IMR-90 (cell line): ENCODE measurements at regions not wholly inside any gene's neighbourhood (a gene's known extent, or its start where the extent isn't known, plus 50 kb on each side); places are given as distances from the start of the nearest gene placed in this dataset.

Source experiments
- ATAC-seq: fragments of 200-7000 bp; cut with Tn5 transposase; 2 replicates; pipeline ENCODE4 v1.9.1; 2020; ENCODE audit warnings: low read depth, mild to moderate bottlenecking, moderate library complexity
- BruUV-seq: library from RNA; stranded (reverse); fragments of 400-500 nt; replicated peaks from 2 replicates; lab custom pipeline; 2021; lab: Mats Ljungman, UMichigan
- CTCF ChIA-PET: fragments of 300-600 bp; formaldehyde crosslinking; extraction: SDS; loops from one replicate; lab custom pipeline; 2021; ENCODE audit warnings: antibody characterized with exemption; lab: Yijun Ruan, JAX
- POLR2A ChIA-PET: fragments of 300-600 bp; sonication (Branson Sonifier 250); formaldehyde crosslinking; loops from one replicate; lab custom pipeline; 2022; ENCODE audit warnings: antibody characterized with exemption; ENCODE audit not compliant: unreplicated experiment; lab: Charles Lee
- DNase-seq: peaks from one replicate; pipeline ENCODE4 v3.0.0; 2013
- H2AFZ ChIP-seq: replicated peaks from 2 replicates; pipeline ENCODE3; 2013; ENCODE audit warnings: low read length, mild to moderate bottlenecking; ENCODE audit not compliant: poor library complexity
- H2AK5ac ChIP-seq: 2 replicates; pipeline ENCODE4 v1.6.1; 2013; ENCODE audit warnings: low read depth, low read length, inconsistent platforms
- H2AK9ac ChIP-seq: replicated peaks from 2 replicates; pipeline ENCODE3; 2013; ENCODE audit warnings: mild to moderate bottlenecking, low read depth, low read length, moderate library complexity; ENCODE audit not compliant: poor library complexity
- H2BK120ac ChIP-seq: 2 replicates; pipeline ENCODE4 v1.6.1; 2013; ENCODE audit warnings: low read depth, low read length, inconsistent platforms
- H2BK15ac ChIP-seq: 3 replicates; pipeline ENCODE4 v1.6.1; 2013; ENCODE audit warnings: low read depth, low read length, inconsistent platforms
- H2BK20ac ChIP-seq: 2 replicates; pipeline ENCODE4 v1.6.1; 2013; ENCODE audit warnings: low read depth, mild to moderate bottlenecking, inconsistent platforms, low read length, moderate library complexity
- H2BK5ac ChIP-seq: 2 replicates; pipeline ENCODE4 v1.6.1; 2013; ENCODE audit warnings: mild to moderate bottlenecking, low read depth, low read length, inconsistent platforms; ENCODE audit not compliant: poor library complexity, severe bottlenecking
- H3K14ac ChIP-seq: replicated peaks from 2 replicates; pipeline ENCODE4 v1.6.1; 2013; ENCODE audit warnings: low read depth, low read length, inconsistent platforms
- H3K18ac ChIP-seq: 2 replicates; pipeline ENCODE4 v1.6.1; 2013; ENCODE audit warnings: low read depth, low read length, control low read depth
- H3K23ac ChIP-seq: 2 replicates; pipeline ENCODE4 v1.6.1; 2013; ENCODE audit warnings: low read depth, low read length, inconsistent platforms
- H3K27ac ChIP-seq: 2 replicates; pipeline ENCODE4 v1.5.1; 2013; ENCODE audit warnings: mild to moderate bottlenecking, control low read depth, low read length; ENCODE audit not compliant: insufficient read depth
- H3K27me3 ChIP-seq: 2 replicates; pipeline ENCODE4 v1.6.1; 2013; ENCODE audit warnings: low read length; ENCODE audit not compliant: control insufficient read depth, insufficient read depth
- H3K36me3 ChIP-seq: 2 replicates; pipeline ENCODE4 v1.6.1; 2013; ENCODE audit warnings: low read length, mixed read lengths; ENCODE audit not compliant: control insufficient read depth, insufficient read depth
- H3K4ac ChIP-seq: 2 replicates; pipeline ENCODE4 v1.6.1; 2013; ENCODE audit warnings: low read depth, low read length, inconsistent platforms
- H3K4me1 ChIP-seq: 2 replicates; pipeline ENCODE4 v1.6.1; 2013; ENCODE audit warnings: low read length, mixed read lengths; ENCODE audit not compliant: control insufficient read depth, insufficient read depth
- H3K4me2 ChIP-seq: 2 replicates; pipeline ENCODE4 v1.6.1; 2013; ENCODE audit warnings: low read depth, mild to moderate bottlenecking, control low read depth, low read length, moderate library complexity
- H3K4me3 ChIP-seq: 2 replicates; pipeline ENCODE4 v1.5.1; 2013; ENCODE audit warnings: low read depth, mild to moderate bottlenecking, control low read depth, low read length, moderate library complexity; ENCODE audit not compliant: insufficient read depth
- H3K56ac ChIP-seq: 2 replicates; pipeline ENCODE4 v1.6.1; 2013; ENCODE audit warnings: low read length, inconsistent platforms; ENCODE audit not compliant: insufficient read depth; ENCODE audit errors: extremely low read depth
- H3K79me1 ChIP-seq, 2 experiments: 2 replicates each; pipeline ENCODE4 v1.6.1; 2013; ENCODE audit warnings: low read length in 2 of 2, inconsistent platforms in 1 of 2, low read depth in 1 of 2
- H3K9ac ChIP-seq: 2 replicates; pipeline ENCODE4 v1.6.1; 2013; ENCODE audit warnings: low read depth, low read length, control low read depth
- H3K9me1 ChIP-seq: 2 replicates; pipeline ENCODE4 v1.6.1; 2013; ENCODE audit warnings: low read length, inconsistent platforms; ENCODE audit not compliant: insufficient read depth
- H3K9me3 ChIP-seq: 2 replicates; pipeline ENCODE4 v1.6.1; 2013; ENCODE audit warnings: low read length; ENCODE audit not compliant: control insufficient read depth, insufficient read depth
- H4K20me1 ChIP-seq: 2 replicates; pipeline ENCODE4 v1.6.1; 2013; ENCODE audit warnings: low read length, inconsistent platforms; ENCODE audit not compliant: insufficient read depth
- H4K5ac ChIP-seq: 2 replicates; pipeline ENCODE4 v1.6.1; 2013; ENCODE audit warnings: mild to moderate bottlenecking, low read depth, low read length, control low read depth
- H4K8ac ChIP-seq, 2 experiments: 2 replicates each; pipeline ENCODE4 v1.6.1; 2013; ENCODE audit warnings: low read depth in 2 of 2, low read length in 2 of 2, control low read depth in 1 of 2, inconsistent platforms in 1 of 2
- H4K91ac ChIP-seq: 2 replicates; pipeline ENCODE4 v1.6.1; 2013; ENCODE audit warnings: low read depth, low read length, inconsistent platforms; ENCODE audit not compliant: insufficient read depth
- CEBPB ChIP-seq: IDR thresholded peaks from 2 replicates; pipeline ENCODE4 v1.6.1; 2012; ENCODE audit warnings: low read depth, low read length, improper control_type of control experiment
- CHD1 ChIP-seq: IDR thresholded peaks from 2 replicates; pipeline ENCODE4 v1.6.1; 2012; ENCODE audit warnings: low read depth, low read length, improper control_type of control experiment
- FOS ChIP-seq: fragments of 150-350 bp; IDR thresholded peaks from 2 replicates; pipeline ENCODE4 v1.6.1; 2016; ENCODE audit warnings: low read depth, low read length
- MAZ ChIP-seq: IDR thresholded peaks from 2 replicates; pipeline ENCODE4 v1.6.1; 2012; ENCODE audit warnings: low read depth, mild to moderate bottlenecking, low read length, improper control_type of control experiment, moderate library complexity, borderline replicate concordance
- WGBS, 2 experiments: methylation state at CpG; one replicate each; pipeline versions ENCODE4 v1.1.5 to v1.1.7; 2013; ENCODE audit warnings: missing lambda C conversion rate in 2 of 2; ENCODE audit not compliant: insufficient read length in 1 of 2; ENCODE audit errors: extremely low coverage in 2 of 2; 5-methylcytosine and 5-hydroxymethylcytosine counted together
- dilution Hi-C: fragments of 300-500 bp; cut with HindIII; formaldehyde crosslinking; loops from one replicate; pipeline ENCODE4 v1.14.3; 2018; ENCODE audit warnings: low sequenced_read_pairs; ENCODE audit not compliant: unreplicated experiment
- in situ Hi-C: fragments of 300-500 bp; cut with MboI; formaldehyde crosslinking; loops from 3 replicates; pipeline ENCODE4 v1.14.3; 2019; ENCODE audit warnings: low sequenced_read_pairs, inconsistent platforms, mixed read lengths
- intact Hi-C: fragments of 100-400 bp; cut with micrococcal nuclease; formaldehyde crosslinking; loops from 2 replicates; pipeline ENCODE4 v1.10.0; 2022
- TF ChIP-seq, protein P1 (sequence below): fragments of 150-350 bp; IDR thresholded peaks from 2 replicates; pipeline ENCODE4 v1.6.1; 2016; ENCODE audit warnings: low read depth, mild to moderate bottlenecking, low read length, moderate library complexity, borderline replicate concordance

DNA sequence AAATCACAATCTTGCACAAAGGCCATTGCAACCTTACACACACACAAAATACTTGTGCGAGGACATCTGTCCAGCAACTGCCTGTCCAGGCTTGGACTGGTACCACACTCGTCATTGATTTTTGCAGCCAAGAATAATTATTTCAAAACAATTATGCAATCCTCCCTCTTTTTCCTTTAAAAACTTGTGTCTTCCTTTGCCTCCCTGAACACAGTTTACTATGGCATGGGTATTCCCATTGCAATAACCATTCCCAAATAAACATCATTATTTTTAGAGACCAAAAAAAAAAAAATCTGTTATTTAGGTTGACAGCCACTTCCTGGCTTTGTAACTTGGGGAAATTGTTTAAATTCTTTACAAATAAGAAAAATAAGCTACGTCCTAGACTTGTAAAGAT, 54.0 kb downstream of the C11orf91 start:
- no peak for TF ChIP-seq FOS
- TF ChIP-seq MAZ: no peak
- TF ChIP-seq, protein P1, sequence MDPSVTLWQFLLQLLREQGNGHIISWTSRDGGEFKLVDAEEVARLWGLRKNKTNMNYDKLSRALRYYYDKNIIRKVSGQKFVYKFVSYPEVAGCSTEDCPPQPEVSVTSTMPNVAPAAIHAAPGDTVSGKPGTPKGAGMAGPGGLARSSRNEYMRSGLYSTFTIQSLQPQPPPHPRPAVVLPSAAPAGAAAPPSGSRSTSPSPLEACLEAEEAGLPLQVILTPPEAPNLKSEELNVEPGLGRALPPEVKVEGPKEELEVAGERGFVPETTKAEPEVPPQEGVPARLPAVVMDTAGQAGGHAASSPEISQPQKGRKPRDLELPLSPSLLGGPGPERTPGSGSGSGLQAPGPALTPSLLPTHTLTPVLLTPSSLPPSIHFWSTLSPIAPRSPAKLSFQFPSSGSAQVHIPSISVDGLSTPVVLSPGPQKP: no peak
- no peak for TF ChIP-seq CHD1
- peak; percentile 46 for TF ChIP-seq CEBPB
- CTCF ChIA-PET: interaction anchor here (0.6 kb wide), 1 partner anchor 241 kb away, joined by 3 read pairs; no protein-coding TSS in a partner anchor
- H2BK120ac ChIP-seq: no peak overlapping the region
- peak; percentile 23 for DNase-seq
- no peak overlapping the region for H3K27ac ChIP-seq
- H3K4me2 ChIP-seq: peak overlapping the region; percentile 29; the same call in 1 of the 2 replicates
- H3K9me1 ChIP-seq: peaks cover 20% of the 10 kb centered on the region
- no peak overlapping the region for H3K9ac ChIP-seq
- H3K14ac ChIP-seq: no peak overlapping the region
- H3K79me1 ChIP-seq: 0 out of 4 replicates have a peak, but pooled peaks cover 0 to 3% of the 10 kb centered on the region in 2 experiments
- no peak overlapping the region for H4K91ac ChIP-seq
- no peak overlapping the region for H3K23ac ChIP-seq
- H2BK5ac ChIP-seq: no peak overlapping the region
- no peak overlapping the region for H3K18ac ChIP-seq
- H3K56ac ChIP-seq: no peak overlapping the region
- H4K5ac ChIP-seq: no peak overlapping the region
- no peak overlapping the region for H3K4me3 ChIP-seq
- H3K36me3 ChIP-seq: no peaks in the 10 kb centered on the region
- no TSS peak for BruUV-seq
- peak; percentile 60; the same call in 1 of the 2 replicates for ATAC-seq
- no peaks in the 10 kb centered on the region for H3K27me3 ChIP-seq
- no peak overlapping the region for H2AK5ac ChIP-seq
- dilution Hi-C loops (no loop called here), in situ Hi-C loops (no loop called here), intact Hi-C loops (no loop called here)
- no peaks in the 10 kb centered on the region for H3K9me3 ChIP-seq
- 0 out of 2 replicates have a peak overlapping the region, but pooled peaks have one; percentile 50 for H3K4ac ChIP-seq
- WGBS, 2 experiments: no CpG with 5 or more reads among the region's 3 CpGs
- H2AFZ ChIP-seq: no peak overlapping the region
- peaks cover 4% of the 10 kb centered on the region for H3K4me1 ChIP-seq
- H4K8ac ChIP-seq: no peak overlapping the region
- H2AK9ac ChIP-seq: no peak overlapping the region
- no peak overlapping the region for H2BK20ac ChIP-seq
- H2BK15ac ChIP-seq: peak overlapping the region; percentile 70; the same call in 1 of the 3 replicates
- POLR2A ChIA-PET: interaction anchor here (0.6 to 0.7 kb wide), 2 partner anchors 201 to 710 kb away, joined by 3 read pairs; no protein-coding TSS in a partner anchor
- no peaks in the 10 kb centered on the region; the same call in 1 of the 2 replicates for H4K20me1 ChIP-seq
